ENCODE measurements at regions not wholly inside any gene's neighbourhood (a gene's known extent, or its start where the extent isn't known, plus 50 kb on each side); places are given as distances from the start of the nearest gene placed in this dataset.

GRCh38 chr12:88784166-88784565, 203.9 kb upstream of the KITLG start:
- TF ChIP-seq, protein P1, sequence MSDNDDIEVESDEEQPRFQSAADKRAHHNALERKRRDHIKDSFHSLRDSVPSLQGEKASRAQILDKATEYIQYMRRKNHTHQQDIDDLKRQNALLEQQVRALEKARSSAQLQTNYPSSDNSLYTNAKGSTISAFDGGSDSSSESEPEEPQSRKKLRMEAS (IDR thresholded peaks at IDR 0.05) = no peak
- TF ChIP-seq EGR1 (IDR thresholded peaks at IDR 0.05) (no peak), FOXM1 (IDR thresholded peaks at IDR 0.05; ENCODE audit: borderline replicate concordance, low read depth) (no peak), TAF1 (IDR thresholded peaks at IDR 0.05; ENCODE audit: low read depth) (no peak)

DNA sequence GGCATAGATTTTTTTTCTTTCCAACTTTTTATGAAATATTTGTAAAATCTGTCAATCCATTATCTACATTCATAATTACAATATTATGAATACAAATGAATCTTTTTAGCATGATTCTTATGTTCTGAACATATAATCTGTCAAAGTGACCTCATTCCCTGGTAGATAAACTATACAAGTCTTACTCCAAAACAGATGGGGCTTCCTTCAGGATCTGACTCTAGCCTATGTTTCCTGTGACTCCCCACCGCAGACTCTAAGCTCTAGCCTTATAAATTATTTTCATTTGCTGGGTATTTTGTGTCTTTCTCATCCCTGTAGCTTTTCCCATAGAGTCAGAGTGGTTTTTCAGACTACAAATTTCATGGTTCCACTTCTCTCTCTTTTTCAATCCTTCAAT, 202.1 kb upstream of the KITLG start:
- TF ChIP-seq ZBTB7A (IDR thresholded peaks at IDR 0.05; ENCODE audit: low read depth) = no peak
- no peak for TF ChIP-seq CREB1 (IDR thresholded peaks at IDR 0.05; ENCODE audit: low read depth)
- TF ChIP-seq TCF12 (IDR thresholded peaks at IDR 0.05; ENCODE audit: low read depth) = no peak
- TF ChIP-seq, protein P1 (IDR thresholded peaks at IDR 0.05) = no peak
- no peak for TF ChIP-seq EP300 (IDR thresholded peaks at IDR 0.05; ENCODE audit: borderline replicate concordance)
- TF ChIP-seq RAD21 (IDR thresholded peaks at IDR 0.05; ENCODE audit: low read depth) = no peak
- no peak for TF ChIP-seq REST (IDR thresholded peaks at IDR 0.05; ENCODE audit: low read depth)
- TF ChIP-seq EGR1 (IDR thresholded peaks at IDR 0.05) = no peak
- no peak for TF ChIP-seq FOXM1 (IDR thresholded peaks at IDR 0.05; ENCODE audit: borderline replicate concordance, low read depth)
- no peak for TF ChIP-seq CEBPB (IDR thresholded peaks at IDR 0.05)
- TF ChIP-seq YY1 (IDR thresholded peaks at IDR 0.05; ENCODE audit: low read depth) = no peak
- TF ChIP-seq TEAD4 (IDR thresholded peaks at IDR 0.05) = no peak
- no peak for TF ChIP-seq TAF1 (IDR thresholded peaks at IDR 0.05; ENCODE audit: low read depth)
- TF ChIP-seq NFIC (IDR thresholded peaks at IDR 0.05) = no peak
- TF ChIP-seq USF1 (IDR thresholded peaks at IDR 0.05) = no peak

DNA sequence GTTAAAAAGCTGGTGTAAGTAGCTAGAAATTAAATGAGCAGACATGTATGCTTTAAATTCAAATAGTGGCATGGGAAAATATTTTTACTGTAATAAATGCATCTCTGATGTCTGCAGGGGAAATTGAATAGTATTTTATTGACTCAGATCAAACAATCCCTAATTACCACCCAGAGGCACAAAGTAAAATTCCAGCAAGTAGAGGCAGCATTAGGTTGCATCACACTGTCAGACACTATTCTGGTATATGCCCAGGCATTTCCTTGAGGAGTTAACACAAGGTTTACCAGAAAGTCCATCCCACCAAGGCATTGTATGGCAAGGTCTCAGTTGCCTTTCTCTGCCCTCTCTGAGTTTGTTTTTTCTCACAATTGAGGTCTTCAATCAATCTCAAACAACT, 201.6 kb upstream of the KITLG start:
- no peak for TF ChIP-seq REST (IDR thresholded peaks at IDR 0.05; ENCODE audit: low read depth)
- TF ChIP-seq, protein P1 (IDR thresholded peaks at IDR 0.05) = no peak
- no peak for TF ChIP-seq EP300 (IDR thresholded peaks at IDR 0.05; ENCODE audit: borderline replicate concordance)

- TF ChIP-seq TEAD4 (IDR thresholded peaks at IDR 0.05) = no peak
- TF ChIP-seq USF1 (IDR thresholded peaks at IDR 0.05) = no peak
- no peak for TF ChIP-seq FOXM1 (IDR thresholded peaks at IDR 0.05; ENCODE audit: borderline replicate concordance, low read depth)
- TF ChIP-seq, protein P1 (IDR thresholded peaks at IDR 0.05) = no peak
- TF ChIP-seq CEBPB (IDR thresholded peaks at IDR 0.05) = no peak
- no peak for TF ChIP-seq EP300 (IDR thresholded peaks at IDR 0.05; ENCODE audit: borderline replicate concordance)
- no peak for TF ChIP-seq TAF1 (IDR thresholded peaks at IDR 0.05; ENCODE audit: low read depth)
- no peak for TF ChIP-seq YY1 (IDR thresholded peaks at IDR 0.05; ENCODE audit: low read depth)
- TF ChIP-seq RAD21 (IDR thresholded peaks at IDR 0.05; ENCODE audit: low read depth) = no peak
- no peak for TF ChIP-seq ZBTB7A (IDR thresholded peaks at IDR 0.05; ENCODE audit: low read depth)
- no peak for TF ChIP-seq TCF12 (IDR thresholded peaks at IDR 0.05; ENCODE audit: low read depth)
- TF ChIP-seq REST (IDR thresholded peaks at IDR 0.05; ENCODE audit: low read depth) = no peak
- TF ChIP-seq EGR1 (IDR thresholded peaks at IDR 0.05) = no peak
- no peak for TF ChIP-seq NFIC (IDR thresholded peaks at IDR 0.05)
- TF ChIP-seq CREB1 (IDR thresholded peaks at IDR 0.05; ENCODE audit: low read depth) = no peak
These were observed 197.8 kb upstream of the KITLG start for GRCh38 chr12:88778064-88778463.
